ENCODE measurements at regions not wholly inside any gene's neighbourhood (a gene's known extent, or its start where the extent isn't known, plus 50 kb on each side); places are given as distances from the start of the nearest gene placed in this dataset.

DNA sequence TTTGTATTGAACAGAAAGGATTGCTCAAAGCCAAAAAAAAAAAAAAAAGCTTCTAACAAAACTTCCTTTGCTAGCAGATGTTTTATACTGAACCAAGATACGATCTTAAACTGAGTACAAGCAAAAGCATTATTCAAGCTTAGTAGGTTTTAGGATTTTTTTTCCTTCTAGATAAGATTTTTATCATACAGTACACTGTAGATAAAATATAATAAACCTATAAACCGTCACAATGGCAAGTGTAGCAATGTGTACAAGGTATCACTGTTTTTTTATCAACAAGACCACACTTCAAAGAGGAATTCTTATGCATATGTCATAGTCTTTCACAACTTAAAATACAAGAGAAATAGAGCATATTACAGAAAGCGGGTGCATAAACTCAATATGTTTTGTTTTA, 56.5 kb upstream of the TRPM3 start:
- TF ChIP-seq, protein P1, sequence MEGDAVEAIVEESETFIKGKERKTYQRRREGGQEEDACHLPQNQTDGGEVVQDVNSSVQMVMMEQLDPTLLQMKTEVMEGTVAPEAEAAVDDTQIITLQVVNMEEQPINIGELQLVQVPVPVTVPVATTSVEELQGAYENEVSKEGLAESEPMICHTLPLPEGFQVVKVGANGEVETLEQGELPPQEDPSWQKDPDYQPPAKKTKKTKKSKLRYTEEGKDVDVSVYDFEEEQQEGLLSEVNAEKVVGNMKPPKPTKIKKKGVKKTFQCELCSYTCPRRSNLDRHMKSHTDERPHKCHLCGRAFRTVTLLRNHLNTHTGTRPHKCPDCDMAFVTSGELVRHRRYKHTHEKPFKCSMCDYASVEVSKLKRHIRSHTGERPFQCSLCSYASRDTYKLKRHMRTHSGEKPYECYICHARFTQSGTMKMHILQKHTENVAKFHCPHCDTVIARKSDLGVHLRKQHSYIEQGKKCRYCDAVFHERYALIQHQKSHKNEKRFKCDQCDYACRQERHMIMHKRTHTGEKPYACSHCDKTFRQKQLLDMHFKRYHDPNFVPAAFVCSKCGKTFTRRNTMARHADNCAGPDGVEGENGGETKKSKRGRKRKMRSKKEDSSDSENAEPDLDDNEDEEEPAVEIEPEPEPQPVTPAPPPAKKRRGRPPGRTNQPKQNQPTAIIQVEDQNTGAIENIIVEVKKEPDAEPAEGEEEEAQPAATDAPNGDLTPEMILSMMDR (IDR thresholded peaks at IDR 0.05; ENCODE audit: insufficient read depth, low read depth, low read length), result no peak
- TF ChIP-seq EZH2 (IDR thresholded peaks at IDR 0.05; ENCODE audit: insufficient read depth, low read length), result no peak
